ENCODE measurements at regions not wholly inside any gene's neighbourhood (a gene's known extent, or its start where the extent isn't known, plus 50 kb on each side); places are given as distances from the start of the nearest gene placed in this dataset.

DNA sequence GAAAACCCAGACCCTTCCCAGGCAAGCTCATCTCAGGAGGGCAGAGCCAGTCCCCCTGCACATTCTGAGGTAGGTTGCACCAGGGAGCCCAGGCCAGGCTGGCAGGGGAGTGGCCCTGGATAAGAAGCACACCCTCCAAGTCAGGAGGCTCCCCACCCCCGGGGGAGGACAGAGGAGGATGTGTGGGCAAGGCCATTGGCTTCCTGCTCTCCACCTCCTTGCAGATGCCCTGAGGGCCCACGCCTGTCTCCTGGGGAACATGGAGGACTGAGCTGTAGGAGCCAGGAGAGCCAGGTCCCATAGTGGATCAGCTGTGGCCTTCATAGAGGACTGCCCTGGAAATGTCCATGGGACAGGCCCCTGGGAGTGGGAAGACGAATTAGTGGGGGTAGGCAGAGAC lies 126.7 kb downstream of the IRF8 start:
- H3K4me1 ChIP-seq (ENCODE audit: control insufficient read depth, insufficient read depth, low read length), result no peaks in the 10 kb centered on the region
- H3K27me3 ChIP-seq (replicated peaks in 1 of 2; ENCODE audit: control insufficient read depth in 2 of 2, insufficient read depth in 2 of 2, low read length in 1 of 2), result peaks cover 0 to 2% of the 10 kb centered on the region in 2 experiments; a peak in 1 of 4 replicates
- H4K20me1 ChIP-seq (ENCODE audit: control insufficient read depth, insufficient read depth), result no peaks in the 10 kb centered on the region
- ATAC-seq (no peak), DNase-seq (ENCODE audit: low read depth, low spot score) (no peak), FAIRE-seq (no peak)
- intact Hi-C loops (cut with micrococcal nuclease; ENCODE audit: unreplicated experiment), result no loop called here
- SMC1A ChIA-PET (ENCODE audit: uncharacterized antibody, unreplicated experiment), result interaction anchor here (0.9 kb wide), 1 partner anchor 49 kb away, joined by 3 read pairs; no protein-coding TSS in a partner anchor
- RAD21 ChIA-PET (ENCODE audit: unreplicated experiment), result no interaction called here
- WGBS (ENCODE audit: insufficient coverage, insufficient replicate concordance, low lambda C conversion rate, missing lambda C conversion rate), result 17% methylated on average over 3 of the region's 3 CpGs
- H3K9me3 ChIP-seq (replicated peaks; ENCODE audit: control insufficient read depth, insufficient read depth, low read length), result peaks cover 7% of the 10 kb centered on the region; the same call in 2 of the 3 replicates
- no peak overlapping the region for H2AFZ ChIP-seq (ENCODE audit: control insufficient read depth, low read depth, low read length)
- no peak overlapping the region for H3K4me3 ChIP-seq
- in situ Hi-C loops (cut with MboI), result no loop called here
- H3K27ac ChIP-seq (ENCODE audit: control insufficient read depth, insufficient read depth), result no peak overlapping the region
- TF ChIP-seq CBX3 (IDR thresholded peaks at IDR 0.05; ENCODE audit: borderline replicate concordance, low read depth), result no peak
- TF ChIP-seq CEBPB (IDR thresholded peaks at IDR 0.05; ENCODE audit: borderline replicate concordance in 1 of 2, low read depth in 2 of 2, low read length in 2 of 2), result no peak
- TF ChIP-seq NFXL1 (IDR thresholded peaks at IDR 0.05; ENCODE audit: borderline replicate concordance), result no peak
- TF ChIP-seq CHD1 (IDR thresholded peaks at IDR 0.05; ENCODE audit: low read depth, low read length), result no peak
- TF ChIP-seq RFX5 (IDR thresholded peaks at IDR 0.05; ENCODE audit: low read depth, low read length), result no peak
- TF ChIP-seq, protein P1, sequence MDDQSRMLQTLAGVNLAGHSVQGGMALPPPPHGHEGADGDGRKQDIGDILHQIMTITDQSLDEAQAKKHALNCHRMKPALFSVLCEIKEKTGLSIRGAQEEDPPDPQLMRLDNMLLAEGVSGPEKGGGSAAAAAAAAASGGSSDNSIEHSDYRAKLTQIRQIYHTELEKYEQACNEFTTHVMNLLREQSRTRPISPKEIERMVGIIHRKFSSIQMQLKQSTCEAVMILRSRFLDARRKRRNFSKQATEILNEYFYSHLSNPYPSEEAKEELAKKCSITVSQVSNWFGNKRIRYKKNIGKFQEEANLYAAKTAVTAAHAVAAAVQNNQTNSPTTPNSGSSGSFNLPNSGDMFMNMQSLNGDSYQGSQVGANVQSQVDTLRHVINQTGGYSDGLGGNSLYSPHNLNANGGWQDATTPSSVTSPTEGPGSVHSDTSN (IDR thresholded peaks at IDR 0.05; ENCODE audit: insufficient replicate concordance, low read depth, low read length), result no peak
- TF ChIP-seq RBBP5 (conservative IDR thresholded peaks at IDR 0.05), result no peak
- no peak for TF ChIP-seq GABPA (IDR thresholded peaks at IDR 0.05; ENCODE audit: low read depth)
- CTCF ChIA-PET, result interaction anchor here (0.6 to 1.1 kb wide), 2 partner anchors 206 to 301 kb away, joined by 3 to 5 read pairs; no protein-coding TSS in a partner anchor
- no peaks in the 10 kb centered on the region for H3K79me2 ChIP-seq (ENCODE audit: control insufficient read depth, insufficient read depth, low read length)
- H3K36me3 ChIP-seq (ENCODE audit: control insufficient read depth in 2 of 2, insufficient read depth in 2 of 2, low read length in 1 of 2), result no peaks in the 10 kb centered on the region
- no peak overlapping the region for H3K4me2 ChIP-seq (ENCODE audit: control insufficient read depth, insufficient read depth)
- no peak overlapping the region for H3K9ac ChIP-seq (ENCODE audit: control insufficient read depth, insufficient read depth, low read length)
- POLR2A ChIA-PET, result no interaction called here
- BruUV-seq (replicated peaks), result no TSS peak

Measured in GM12878 (cell line).